ENCODE measurements at regions not wholly inside any gene's neighbourhood (a gene's known extent, or its start where the extent isn't known, plus 50 kb on each side); places are given as distances from the start of the nearest gene placed in this dataset.

DNA sequence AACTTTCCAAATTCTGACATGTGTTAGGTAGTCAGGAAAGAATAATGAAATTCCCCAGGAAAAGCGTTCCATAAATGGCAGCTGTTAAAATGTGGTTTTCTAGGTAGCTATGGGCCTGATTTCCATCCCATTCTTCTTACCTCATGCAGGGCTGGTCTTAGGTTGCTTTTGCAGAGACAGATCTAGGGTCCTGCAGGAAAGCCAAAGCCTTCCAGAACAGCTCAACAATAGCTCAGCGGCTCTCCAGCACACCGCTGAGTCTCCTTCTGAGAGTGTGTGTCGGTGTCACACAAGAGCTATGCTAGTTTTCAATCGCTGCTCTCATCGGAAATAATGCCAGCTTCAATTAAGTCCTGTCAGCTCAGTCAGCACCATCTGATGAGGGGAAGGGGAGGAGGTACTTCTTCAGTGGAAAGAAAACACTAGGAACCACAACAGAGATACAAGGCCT lies 106.7 kb downstream of the TMEM30B start:
- no peak for DNase-seq
- H3K36me3 ChIP-seq (replicated peaks), result no peaks in the 10 kb centered on the region
- H3K27me3 ChIP-seq (replicated peaks), result no peaks in the 10 kb centered on the region
- in situ Hi-C loops (cut with HindIII; ENCODE audit: low pct_ligation_motif_present, low sequenced_read_pairs), result no loop called here
- peak overlapping the region; percentile 52 for H3K27ac ChIP-seq
- TF ChIP-seq, protein P1, sequence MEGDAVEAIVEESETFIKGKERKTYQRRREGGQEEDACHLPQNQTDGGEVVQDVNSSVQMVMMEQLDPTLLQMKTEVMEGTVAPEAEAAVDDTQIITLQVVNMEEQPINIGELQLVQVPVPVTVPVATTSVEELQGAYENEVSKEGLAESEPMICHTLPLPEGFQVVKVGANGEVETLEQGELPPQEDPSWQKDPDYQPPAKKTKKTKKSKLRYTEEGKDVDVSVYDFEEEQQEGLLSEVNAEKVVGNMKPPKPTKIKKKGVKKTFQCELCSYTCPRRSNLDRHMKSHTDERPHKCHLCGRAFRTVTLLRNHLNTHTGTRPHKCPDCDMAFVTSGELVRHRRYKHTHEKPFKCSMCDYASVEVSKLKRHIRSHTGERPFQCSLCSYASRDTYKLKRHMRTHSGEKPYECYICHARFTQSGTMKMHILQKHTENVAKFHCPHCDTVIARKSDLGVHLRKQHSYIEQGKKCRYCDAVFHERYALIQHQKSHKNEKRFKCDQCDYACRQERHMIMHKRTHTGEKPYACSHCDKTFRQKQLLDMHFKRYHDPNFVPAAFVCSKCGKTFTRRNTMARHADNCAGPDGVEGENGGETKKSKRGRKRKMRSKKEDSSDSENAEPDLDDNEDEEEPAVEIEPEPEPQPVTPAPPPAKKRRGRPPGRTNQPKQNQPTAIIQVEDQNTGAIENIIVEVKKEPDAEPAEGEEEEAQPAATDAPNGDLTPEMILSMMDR (IDR thresholded peaks at IDR 0.05; ENCODE audit: low read depth, low read length, missing control alignments), result no peak
- H3K4me3 ChIP-seq (ENCODE audit: low read depth, low read length), result no peak overlapping the region

DNA sequence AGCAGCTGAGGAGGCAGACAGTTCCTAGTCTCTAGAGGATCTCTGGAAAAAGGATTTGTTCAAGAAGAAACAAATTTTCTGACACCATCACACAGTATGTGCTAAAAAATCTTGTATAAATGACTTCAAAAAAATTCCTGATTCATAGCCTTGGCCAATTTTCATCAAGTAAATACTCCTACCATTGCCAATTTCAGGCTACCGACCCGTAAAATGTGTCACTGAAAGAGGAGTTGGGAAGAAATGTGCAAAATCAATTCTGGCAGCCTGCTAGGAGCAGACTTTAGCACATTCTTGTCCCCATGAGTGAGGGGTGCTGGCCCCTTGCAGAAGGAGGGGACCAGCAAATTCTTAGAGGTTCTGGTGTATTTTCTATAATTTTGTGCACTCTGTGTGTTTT lies 109.4 kb downstream of the TMEM30B start:
- TF ChIP-seq, protein P1 (IDR thresholded peaks at IDR 0.05; ENCODE audit: low read depth, low read length, missing control alignments), result no peak

DNA sequence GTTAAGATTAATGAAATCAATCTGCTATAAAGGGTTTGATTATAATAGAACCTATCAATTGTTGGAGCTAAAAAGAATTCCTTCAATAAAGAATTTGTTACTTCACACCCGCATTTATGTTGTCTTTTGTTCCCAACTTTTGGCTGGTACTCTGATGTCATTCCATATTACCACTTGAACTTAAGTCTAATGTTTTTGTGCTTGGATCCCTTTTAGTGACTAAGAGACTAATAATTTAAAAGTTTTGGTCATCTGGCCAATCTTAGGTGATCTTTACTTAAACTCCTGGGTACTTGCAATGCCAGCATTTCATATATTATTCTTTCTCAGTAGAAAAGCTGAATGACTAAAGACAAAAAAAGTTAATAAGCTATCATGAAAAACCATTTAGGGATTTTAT lies 113.0 kb downstream of the TMEM30B start:
- TF ChIP-seq, protein P1 (IDR thresholded peaks at IDR 0.05; ENCODE audit: low read depth, low read length, missing control alignments), result no peak
- in situ Hi-C loops (cut with HindIII; ENCODE audit: low pct_ligation_motif_present, low sequenced_read_pairs), result no loop called here
- Histone ChIP-seq H3K36me3 (replicated peaks) (no peaks in the 10 kb centered on the region), H3K4me3 (ENCODE audit: low read depth, low read length) (no peak overlapping the region), H3K27me3 (replicated peaks) (no peaks in the 10 kb centered on the region), H3K27ac (no peak overlapping the region)
- no peak for DNase-seq

More for the DNA sequence above, 109.4 kb downstream of the TMEM30B start:
- H3K27ac ChIP-seq, result no peak overlapping the region
- in situ Hi-C loops (cut with HindIII; ENCODE audit: low pct_ligation_motif_present, low sequenced_read_pairs), result no loop called here
- H3K27me3 ChIP-seq (replicated peaks), result no peaks in the 10 kb centered on the region
- no peak for DNase-seq
- H3K4me3 ChIP-seq (ENCODE audit: low read depth, low read length), result no peak overlapping the region
- no peaks in the 10 kb centered on the region for H3K36me3 ChIP-seq (replicated peaks)

DNA sequence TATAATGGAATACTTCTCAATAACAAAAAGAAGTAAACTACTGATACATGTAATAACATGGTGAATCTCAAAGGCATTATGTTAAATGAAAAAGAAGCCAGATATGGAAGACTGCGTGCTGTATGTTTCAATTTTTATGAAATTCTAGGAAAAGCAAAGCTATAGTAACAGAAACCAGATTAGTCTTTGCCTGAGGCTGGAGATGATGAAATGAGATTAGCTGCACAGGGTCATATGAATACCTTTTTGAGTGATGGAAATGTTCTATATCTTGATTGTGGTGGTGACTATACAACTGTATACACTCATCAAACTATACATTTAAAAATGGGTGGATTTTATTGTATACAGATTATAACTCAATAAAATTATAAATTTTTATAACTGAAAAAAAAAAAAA lies 113.5 kb downstream of the TMEM30B start:
- TF ChIP-seq, protein P1 (IDR thresholded peaks at IDR 0.05; ENCODE audit: low read depth, low read length, missing control alignments), result no peak
- no peak overlapping the region for H3K4me3 ChIP-seq (ENCODE audit: low read depth, low read length)
- no peaks in the 10 kb centered on the region for H3K36me3 ChIP-seq (replicated peaks)
- no peaks in the 10 kb centered on the region for H3K27me3 ChIP-seq (replicated peaks)
- no peak for DNase-seq
- H3K27ac ChIP-seq, result no peak overlapping the region
- in situ Hi-C loops (cut with HindIII; ENCODE audit: low pct_ligation_motif_present, low sequenced_read_pairs), result no loop called here

DNA sequence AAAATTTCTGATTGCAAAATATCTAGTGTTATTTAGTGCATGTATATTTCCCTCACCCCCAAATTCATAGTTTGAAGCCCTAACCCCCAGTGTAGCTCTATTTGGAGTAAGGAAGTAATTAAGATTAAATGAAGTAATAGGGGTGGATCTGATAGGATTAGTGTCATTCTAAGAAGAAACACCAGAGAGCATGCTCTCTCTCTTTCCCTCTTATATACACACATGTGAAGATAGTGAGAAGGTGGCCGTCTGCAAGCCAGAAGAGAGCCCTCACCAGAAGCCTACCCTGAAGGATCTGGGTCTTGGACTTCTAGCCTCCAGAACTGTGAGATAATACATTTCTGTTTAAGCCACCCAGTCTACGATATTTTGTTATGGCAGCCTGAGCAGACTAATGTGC lies 120.3 kb downstream of the TMEM30B start:
- Histone ChIP-seq H3K36me3 (replicated peaks) (no peaks in the 10 kb centered on the region), H3K4me3 (ENCODE audit: low read depth, low read length) (no peak overlapping the region), H3K27me3 (replicated peaks) (no peaks in the 10 kb centered on the region), H3K27ac (no peak overlapping the region)
- in situ Hi-C loops (cut with HindIII; ENCODE audit: low pct_ligation_motif_present, low sequenced_read_pairs), result no loop called here
- TF ChIP-seq, protein P1 (IDR thresholded peaks at IDR 0.05; ENCODE audit: low read depth, low read length, missing control alignments), result no peak
- no peak for DNase-seq

DNA sequence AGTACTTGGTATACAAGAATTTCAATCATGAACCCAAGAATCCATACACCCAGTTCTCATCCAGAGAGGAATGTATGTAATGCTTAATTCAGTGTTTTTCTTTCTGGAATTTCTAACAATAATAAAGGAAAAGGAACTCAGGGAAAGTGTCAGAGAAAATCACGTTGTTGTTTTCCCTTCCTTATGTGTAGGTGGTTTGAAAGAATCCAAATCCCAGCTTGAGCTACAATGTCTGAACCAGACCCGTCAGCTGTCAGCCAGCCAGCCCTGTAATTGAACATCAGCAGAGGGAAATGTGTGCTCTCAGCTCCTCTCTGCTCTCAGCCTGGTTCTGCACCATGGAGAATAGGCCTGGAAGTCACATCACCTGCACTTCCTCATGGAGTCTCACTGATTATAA lies 126.5 kb downstream of the TMEM30B start:
- in situ Hi-C loops (cut with HindIII; ENCODE audit: low pct_ligation_motif_present, low sequenced_read_pairs), result no loop called here

More for the DNA sequence above, 126.5 kb downstream of the TMEM30B start:
- Histone ChIP-seq H3K36me3 (replicated peaks) (no peaks in the 10 kb centered on the region), H3K27ac (peak overlapping the region; percentile 47), H3K4me3 (ENCODE audit: low read depth, low read length) (no peak overlapping the region), H3K27me3 (replicated peaks) (no peaks in the 10 kb centered on the region)
- DNase-seq, result no peak
- TF ChIP-seq, protein P1 (IDR thresholded peaks at IDR 0.05; ENCODE audit: low read depth, low read length, missing control alignments), result no peak
